ENCODE measurements at regions not wholly inside any gene's neighbourhood (a gene's known extent, or its start where the extent isn't known, plus 50 kb on each side); places are given as distances from the start of the nearest gene placed in this dataset.
"Not testable (repeated sequence)": the region's sequence is repeated elsewhere in the genome, so short reads cannot be mapped to it uniquely, and the experiment has no call there.

DNA sequence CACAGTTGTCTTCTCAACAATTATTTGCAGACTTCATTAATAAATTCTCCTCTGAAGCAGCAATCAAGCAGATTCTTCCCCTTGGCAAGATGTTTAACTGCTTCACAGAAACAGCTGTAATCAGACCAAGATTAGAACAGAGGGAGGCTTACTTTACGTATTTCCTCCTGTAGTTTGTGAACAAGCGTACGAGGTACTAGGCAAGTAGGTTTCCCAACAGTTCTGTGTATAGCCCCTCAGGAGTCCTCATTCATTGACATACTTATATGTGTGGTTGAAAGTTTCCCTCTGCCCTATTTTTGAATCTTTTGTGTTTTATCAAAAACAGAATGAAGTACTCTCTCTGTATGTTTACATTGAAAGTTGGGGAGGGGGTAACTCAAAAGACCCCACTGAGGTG lies 128.0 kb downstream of the SPATA31D1 start:
- DNase-seq (ENCODE audit: low read depth in 2 of 2) = peak in 1 of 2 experiments; percentile 7

DNA sequence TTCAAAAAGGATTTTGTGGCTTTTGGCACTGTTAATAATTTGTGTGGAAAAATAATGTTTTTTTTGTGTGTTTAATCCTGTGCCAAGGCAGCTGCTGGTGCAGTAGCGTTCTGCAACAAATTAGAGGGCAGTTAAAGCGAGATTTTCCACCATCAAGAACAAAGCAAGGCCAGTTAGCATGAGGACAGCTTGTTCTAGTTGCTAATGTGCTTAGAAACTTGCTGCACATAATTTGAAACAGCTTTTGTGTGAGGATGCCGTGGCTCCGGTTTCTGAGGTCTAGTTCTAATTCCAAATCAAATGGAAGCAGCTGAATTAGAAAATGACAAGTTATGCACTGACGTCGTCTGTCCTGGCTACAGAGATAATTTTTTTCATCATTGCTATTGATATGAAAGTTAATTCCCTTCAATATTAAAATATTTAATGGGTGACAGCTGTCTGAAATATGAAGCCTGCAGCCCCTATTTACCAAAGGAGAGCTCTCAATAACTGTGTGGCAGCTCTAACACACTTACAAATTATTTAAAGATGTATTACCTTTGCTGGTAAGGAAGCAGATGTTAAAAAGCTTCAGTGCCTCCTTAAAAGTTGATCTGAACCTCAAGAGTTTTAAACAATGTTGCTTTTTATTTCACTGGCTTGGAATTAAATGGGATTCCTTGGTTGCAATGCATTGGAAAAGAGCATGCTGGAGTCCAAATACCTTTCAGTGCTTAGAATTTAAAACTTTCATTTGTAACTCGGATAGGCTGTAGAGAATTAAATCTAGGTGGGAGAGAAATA lies 128.6 kb downstream of the SPATA31D1 start:
- DNase-seq (ENCODE audit: low read depth in 2 of 2) = peak; percentile 67 to 70

DNA sequence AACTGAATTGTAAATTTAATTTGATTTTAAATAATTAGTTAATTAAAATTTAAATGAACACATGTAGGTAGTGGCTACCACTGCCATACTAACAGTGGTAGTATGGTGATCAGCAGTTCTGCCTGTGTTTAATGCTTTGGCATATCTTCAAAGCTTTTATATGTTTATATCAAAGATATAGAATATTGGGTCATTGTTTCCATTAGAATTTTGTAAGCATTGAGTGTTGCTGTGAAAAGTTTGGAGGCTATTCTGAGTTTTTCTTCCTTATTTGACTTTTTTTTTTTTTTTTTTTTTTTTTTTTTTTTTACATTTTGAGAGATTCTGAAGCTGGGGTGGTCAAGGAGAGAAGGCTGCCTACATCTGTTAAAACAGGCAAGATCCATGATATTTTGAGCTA lies 134.2 kb downstream of the SPATA31D1 start:
- DNase-seq (ENCODE audit: low read depth in 2 of 2) = no peak

DNA sequence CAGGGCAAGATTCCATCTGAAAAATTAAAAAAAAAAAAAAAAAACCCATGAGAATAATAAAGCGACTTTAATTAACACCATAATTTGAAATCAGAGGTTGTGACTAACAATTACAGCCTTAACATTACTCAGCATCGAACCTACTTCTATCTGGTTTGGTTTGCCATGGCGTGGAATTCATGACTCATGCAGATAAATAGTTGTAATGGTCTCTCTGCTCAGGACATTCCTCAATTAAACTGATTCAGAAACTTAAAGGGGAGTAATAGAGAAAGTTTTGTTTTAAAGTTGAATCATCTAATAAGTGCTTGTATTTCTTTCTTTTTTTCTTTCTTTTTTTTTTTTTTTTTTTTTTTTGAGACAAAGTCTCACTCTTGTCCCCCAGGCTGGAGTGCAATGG lies 135.5 kb downstream of the SPATA31D1 start:
- DNase-seq (ENCODE audit: low read depth in 2 of 2) = peak; percentile 72 to 76

DNA sequence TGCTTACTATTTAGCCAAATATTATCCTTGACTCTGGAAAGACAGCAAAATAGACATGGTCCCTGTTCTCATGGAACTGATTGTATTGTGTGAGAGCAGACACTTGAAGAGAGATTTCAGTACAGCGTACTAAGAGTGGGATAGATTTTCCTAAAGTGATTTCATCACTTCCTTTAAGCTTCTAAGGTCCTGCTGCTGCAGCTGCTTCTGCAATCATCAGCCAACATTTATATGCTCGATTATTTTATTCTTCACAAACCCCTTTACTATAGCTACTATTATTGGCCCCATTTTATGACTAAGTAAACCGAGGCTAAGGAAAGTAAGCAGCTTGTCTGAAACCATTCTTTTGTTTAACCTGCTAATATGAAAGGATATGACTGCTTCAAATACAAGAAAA lies 137.7 kb downstream of the SPATA31D1 start:
- DNase-seq (ENCODE audit: low read depth in 2 of 2) = no peak

DNA sequence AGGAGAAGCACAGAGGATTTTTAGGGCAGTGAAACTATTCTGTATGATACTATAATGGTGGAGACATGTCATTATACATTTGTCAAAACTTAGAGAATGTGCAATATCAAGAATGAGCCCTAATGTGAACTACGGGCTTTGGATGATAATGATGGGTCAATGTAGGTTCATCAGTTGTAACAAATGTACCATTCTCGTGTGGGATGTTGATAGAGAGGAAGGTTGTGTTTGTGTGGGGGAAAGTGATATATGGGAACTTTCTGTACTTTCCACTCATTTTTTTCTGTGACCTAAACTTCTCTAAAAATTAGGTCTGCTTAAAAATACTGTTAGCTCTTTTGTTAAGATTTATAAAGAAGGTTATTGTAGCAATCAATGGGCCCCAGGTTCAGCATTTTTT lies 138.9 kb downstream of the SPATA31D1 start:
- no peak for DNase-seq (ENCODE audit: low read depth in 2 of 2)

DNA sequence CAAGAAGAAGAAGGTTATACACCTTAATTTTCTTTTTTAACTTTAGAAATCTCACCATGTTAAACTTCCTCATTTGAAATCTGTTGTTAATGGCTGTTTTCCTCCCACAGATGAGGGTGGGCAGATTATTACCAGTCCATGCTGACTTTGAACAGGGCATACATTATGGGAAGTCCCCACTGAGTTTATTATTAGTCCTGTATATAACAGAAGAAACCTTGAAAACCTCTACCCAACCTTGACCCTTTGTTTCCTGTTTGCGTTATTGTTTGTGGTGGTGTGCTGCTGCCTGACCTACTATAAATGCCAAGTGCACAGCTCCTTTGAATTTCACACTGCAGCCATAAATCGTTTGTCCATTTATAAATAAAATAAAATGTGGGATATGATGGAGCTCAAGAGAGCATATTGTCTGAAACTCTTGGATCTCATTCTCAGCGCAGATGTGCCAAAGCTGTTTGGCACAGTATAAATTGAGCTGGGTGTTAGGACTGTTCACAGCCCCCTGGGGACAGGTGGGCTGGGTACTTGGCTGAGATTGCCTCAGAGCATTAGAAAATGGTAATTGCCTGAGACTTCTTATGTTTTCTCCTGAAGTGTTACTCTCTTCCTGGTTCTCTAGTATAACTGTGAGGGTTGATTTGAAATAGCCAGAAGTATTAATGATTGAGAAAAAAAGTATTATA lies 139.6 kb downstream of the SPATA31D1 start:
- DNase-seq (ENCODE audit: low read depth in 2 of 2) = no peak

DNA sequence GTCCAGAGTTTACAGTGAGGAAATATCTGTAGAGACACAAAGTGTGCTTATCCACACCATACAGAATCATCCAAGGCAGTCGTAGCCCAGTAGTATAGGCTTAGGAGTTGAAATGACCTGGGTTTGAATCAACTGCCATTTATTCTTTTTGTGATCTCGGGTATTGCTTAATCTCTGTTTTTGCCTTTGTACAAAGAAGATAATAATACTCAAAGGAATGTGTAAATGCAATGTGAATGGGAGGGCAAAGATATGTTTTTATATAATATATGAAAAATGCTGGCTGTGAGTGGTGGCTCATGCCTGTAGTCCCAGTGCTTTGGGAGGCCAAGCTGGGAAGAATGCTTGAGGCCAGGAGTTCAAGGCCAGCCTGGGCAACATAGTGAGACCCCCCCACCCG lies 141.1 kb downstream of the SPATA31D1 start:
- no peak for DNase-seq (ENCODE audit: low read depth in 2 of 2)

DNA sequence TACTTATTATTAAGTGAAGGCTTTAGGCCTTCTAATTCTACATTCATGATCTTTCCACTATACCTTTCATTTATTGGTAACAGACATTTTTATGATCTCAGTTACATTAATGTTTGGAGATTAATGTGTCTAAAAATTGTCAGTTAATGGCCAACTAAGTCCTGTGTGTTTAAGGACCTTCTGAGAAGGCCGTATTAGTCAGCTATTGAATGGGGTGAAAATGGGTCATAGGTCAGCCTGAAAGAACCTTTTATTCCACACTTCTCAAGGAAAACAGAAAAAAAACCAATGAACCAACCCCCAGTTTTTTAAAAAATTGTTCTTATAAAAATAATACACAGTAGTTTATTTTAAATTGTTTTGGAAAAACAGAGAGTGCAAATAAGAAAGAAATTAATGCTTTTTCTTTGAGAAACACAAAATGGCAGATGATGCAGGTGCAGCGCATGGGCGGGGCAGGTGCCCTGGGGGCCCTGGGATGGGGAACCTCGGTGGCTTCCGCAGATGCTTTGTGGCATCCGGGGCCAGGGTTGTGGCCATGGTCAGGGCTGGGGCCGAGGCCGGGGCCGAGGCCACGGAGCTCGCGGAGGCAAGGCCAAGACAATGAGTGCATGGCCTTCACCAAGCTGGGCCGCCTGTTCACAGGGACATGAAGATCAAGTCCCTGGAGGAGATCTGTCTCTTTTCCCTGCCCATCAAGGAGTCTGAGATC lies 141.9 kb downstream of the SPATA31D1 start:
- no peak for DNase-seq (ENCODE audit: low read depth in 2 of 2)

DNA sequence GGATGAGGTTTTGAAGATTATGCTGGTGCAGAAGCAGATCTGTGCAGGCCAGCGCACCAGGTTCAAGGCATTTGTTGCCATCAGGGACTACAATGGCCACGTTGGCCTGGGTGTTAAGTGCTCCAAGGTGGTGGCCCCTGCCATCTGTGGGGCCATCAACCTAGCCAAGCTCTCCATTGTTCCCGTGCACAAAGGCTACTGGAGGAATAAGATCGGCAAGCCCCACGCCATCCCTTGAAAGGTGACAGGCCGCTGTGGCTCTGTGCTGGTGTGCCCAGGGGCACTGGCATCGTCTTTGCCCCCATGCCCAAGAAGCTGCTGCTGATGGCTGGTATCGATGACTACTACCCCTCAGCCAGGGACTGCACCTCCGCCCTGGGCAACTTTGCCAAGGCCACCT lies 142.5 kb downstream of the SPATA31D1 start:
- DNase-seq (ENCODE audit: low read depth in 2 of 2) = no peak

DNA sequence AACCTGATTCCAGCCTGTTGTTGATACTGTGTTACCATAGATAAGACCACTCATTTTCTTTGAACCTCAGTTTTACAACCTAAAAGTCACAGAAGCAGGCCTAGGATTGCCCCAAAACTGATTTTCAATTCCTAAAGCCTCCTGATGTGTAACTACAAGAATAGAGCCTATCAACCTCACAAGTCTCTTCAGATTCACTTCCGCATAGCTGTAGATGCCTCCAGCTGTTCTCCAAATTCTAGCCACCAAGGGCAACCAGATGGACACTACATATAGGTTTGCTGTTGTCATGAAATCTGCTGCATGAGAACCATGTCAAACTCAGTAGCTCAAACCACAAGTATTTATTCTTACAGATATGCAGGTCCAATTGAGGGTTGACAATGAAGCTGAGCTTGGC lies 143.5 kb downstream of the SPATA31D1 start:
- no peak for DNase-seq (ENCODE audit: low read depth in 2 of 2)

DNA sequence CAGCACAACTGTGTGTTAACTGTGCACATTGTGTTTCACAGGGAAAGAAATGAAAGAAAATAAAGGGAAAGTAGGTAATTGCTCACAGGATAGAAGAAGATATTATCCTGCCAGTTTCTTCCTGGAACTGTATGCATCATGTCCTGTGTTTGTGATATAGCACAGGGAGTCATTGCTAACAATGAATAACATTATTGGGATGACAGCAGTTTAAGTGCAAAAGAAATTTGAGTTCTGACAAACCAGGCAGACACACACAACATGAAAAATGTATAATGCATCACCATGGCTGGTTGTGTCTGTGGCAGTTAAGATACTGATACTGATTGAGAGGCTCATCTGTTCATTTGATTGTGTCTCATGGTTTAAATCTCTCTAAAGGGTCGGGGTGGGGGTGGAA lies 145.4 kb downstream of the SPATA31D1 start:
- DNase-seq (ENCODE audit: low read depth in 2 of 2) = no peak

DNA sequence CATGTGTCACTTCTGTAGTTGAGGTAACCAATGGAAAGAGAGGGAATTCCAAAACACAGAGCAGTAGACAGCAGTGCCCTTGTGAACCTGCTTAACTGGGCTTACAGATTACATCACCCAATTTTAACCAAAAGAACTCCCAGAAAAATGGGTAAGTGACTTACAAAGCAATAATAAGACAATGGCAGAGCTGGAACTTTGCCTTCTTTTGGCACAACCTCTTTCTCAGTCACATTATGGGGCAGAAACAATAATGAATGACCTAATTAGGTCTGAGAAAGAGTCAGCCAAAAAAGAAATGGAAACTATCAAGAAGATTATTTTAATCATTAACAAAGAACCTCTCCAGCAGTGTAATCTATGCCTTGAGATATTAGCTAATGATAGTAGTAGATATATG lies 146.5 kb downstream of the SPATA31D1 start:
- no peak for DNase-seq (ENCODE audit: low read depth in 2 of 2)

DNA sequence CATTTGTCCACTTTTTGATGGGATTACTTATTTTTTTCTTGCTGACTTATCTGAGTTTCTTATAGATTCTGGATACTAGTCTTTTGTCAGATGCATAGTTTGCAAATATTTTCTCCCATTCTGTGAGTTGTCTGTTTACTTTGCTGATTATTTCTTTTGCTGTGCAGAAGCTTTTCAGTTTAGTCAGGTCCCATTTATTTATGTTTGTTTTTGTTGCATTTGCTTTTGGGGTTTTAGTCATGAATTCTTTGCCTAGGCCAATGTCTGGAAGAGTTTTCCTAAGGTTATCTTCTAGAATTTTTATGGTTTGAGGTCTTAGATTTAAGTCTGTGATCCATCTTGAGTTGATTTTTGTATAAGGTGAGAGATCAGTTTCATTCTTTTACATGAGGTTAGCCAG lies 149.5 kb downstream of the SPATA31D1 start:
- DNase-seq (ENCODE audit: low read depth in 2 of 2) = not testable (repeated sequence)

DNA sequence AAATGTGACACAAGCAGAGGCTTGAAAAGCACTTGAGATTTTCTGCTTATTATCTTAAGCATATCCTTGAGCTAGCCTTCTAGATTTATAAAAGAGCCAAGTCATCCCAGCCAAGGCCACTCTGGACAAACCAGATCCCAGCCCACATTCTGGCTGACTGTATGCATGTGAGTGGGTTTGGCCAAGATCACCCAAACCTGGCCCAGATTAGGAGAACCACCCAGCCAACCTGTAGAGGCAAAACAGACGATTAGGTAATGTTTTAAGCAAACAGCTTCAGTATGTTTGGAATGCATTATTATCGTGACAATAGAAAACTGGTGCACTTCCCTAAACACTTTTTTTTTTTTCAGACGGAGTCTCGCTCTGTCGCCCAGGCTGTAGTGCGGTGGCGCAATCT lies 151.9 kb downstream of the SPATA31D1 start:
- DNase-seq (ENCODE audit: low read depth in 2 of 2) = no peak

DNA sequence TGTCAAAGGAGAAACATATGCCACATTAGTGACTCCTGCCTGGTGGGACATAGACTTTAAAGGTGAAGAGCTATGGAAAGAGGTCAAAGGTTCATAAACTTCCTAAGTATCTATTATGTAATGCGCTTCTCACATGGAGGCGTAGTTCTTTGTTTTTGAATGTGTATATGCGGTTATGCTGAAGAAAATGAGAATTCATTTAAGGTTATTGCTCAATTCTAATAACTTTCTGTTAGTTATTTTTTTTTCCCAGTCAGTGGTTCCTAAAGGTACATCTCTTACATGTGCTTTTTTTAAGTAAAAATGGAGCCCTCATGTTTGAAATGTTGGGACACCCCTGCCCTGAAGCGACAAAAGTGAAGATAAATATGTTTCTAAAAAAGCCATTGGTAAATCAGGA lies 156.2 kb downstream of the SPATA31D1 start:
- DNase-seq (ENCODE audit: low read depth in 2 of 2) = no peak

DNA sequence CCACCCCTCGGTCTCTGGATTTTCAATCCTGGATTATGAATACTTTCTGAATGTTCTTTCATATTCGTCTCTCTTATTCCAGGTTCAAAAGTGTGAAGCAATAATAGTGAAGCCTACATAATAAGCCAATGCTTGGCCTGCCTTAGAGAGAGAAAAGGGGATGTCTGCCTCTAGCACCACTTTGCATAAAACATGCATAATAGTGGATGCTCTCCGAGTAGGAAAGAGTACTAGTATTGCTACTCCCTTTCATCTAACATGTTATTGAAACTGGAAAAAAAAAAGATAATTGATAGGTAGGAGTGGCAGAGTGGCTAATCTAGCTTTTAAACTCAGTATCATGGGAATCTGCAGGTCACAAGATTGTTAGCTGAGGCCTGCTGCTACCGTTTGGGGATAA lies 158.1 kb downstream of the SPATA31D1 start:
- no peak for DNase-seq (ENCODE audit: low read depth in 2 of 2)

DNA sequence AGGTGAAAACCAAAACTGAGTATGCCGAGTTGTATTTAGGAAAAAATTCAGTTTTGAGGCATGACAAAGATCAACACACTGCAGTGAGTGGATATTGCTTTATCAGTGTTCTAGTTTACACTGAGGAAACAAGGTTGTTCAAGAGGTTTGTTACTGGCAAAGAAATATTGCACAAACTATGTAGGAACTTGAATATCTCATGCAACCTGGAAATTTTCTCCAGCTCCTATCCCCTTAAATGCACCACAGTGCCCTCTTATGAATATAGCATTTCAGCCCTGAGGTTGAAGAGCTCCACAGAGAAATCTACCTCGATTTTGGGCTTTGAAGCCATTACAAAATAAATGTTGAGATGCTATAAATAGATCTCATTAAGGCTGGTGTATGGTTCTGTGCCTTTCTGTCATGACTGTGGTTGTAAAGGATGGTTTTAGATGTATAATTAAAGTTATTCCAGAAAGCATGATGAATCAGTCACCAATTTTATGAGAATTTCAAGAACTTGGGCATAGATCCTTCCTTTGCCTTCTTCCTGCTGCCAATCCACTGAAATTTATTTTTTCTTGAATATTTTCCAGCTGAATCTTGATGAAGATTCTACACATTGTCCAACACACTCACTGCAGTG lies 159.3 kb downstream of the SPATA31D1 start:
- no peak for DNase-seq (ENCODE audit: low read depth in 2 of 2)

DNA sequence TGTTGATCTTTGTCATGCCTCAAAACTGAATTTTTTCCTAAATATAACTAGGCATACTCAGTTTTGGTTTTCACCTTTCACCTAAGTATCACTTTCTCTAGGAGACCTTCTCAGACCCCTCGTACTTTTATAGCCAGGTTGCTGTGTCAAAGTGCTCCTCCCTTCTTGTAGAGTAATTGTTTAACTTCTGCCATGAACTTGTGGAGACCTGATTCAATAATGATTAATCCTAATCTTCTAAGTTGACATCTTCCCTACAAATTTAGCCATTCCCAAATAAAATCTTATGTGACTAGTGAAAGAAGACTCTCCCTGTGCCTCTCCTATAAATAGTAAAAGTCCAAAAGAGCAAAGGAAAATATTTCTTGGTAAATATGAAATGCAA lies 159.8 kb downstream of the SPATA31D1 start:
- DNase-seq (ENCODE audit: low read depth in 2 of 2) = no peak

DNA sequence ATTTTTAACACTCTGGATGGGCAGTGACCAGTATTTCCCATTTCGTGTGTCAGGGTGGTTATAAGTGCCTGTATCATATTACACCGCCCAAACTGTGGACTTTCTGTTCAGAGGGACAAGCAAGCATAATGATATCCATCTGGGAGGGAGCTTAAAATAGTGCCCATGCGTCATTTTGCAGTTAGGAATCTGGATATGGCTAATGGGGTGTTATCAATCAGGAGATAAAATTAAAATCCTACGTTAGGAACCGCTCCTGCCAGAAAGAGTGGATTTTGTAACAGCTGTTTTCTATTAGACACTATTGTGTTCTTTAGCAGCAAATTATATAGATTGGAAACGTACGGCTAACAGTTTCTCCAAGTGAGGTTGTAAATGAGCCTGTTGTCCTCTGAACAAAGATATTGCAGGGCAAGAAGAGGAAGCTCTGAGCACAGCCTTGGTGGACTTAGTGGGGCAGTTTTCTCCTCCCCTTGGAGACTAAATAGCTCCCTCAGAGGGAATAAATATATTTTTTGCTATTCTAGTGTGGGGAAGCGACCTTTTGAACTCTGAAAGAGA lies 160.4 kb downstream of the SPATA31D1 start:
- DNase-seq (ENCODE audit: low read depth in 2 of 2) = peak; percentile 94 to 95

DNA sequence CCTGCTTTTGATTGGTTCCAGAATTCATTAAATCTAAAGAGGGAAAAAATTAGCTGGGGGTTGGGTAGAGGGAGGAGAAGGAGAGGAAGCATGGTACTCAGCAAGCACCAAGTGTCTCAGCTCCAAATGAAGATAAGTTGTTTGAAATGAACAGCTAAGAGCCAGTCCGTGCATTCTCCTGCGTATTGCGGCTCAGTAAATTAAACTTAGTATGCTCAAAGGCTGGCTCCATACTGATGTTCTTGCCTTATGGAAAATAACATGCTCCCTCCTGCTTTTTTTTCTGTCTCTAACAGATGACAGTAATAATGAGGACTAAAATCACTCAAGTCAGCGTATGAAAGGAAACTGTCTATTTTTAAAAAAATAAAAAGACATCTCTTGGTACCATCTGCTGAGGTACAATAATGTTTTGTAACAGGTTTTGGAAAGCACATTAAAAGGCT lies 161.0 kb downstream of the SPATA31D1 start:
- DNase-seq (ENCODE audit: low read depth in 2 of 2) = no peak

DNA sequence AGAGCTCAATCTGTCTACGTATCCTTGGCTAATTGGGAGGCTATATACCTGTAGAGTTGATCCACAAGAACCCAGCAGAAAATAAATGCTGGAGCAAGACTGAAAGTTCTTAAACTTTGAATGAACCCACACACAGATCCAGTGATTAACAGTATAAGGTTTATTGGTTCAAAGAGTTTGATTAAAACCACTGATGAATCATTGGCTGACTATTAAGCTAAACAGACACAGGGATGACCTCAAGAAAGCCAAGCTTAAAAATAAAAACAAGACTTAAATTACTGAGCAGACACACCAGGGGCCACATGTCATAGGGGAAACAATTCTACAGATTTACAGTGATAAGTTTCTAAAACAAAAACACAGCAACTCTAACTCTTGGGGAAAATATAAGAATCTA lies 163.6 kb downstream of the SPATA31D1 start:
- DNase-seq (ENCODE audit: low read depth in 2 of 2) = peak in 1 of 2 experiments; percentile 29

Measured in fibroblast of skin of left quadriceps (primary cell).